ENCODE measurements at regions not wholly inside any gene's neighbourhood (a gene's known extent, or its start where the extent isn't known, plus 50 kb on each side); places are given as distances from the start of the nearest gene placed in this dataset.

DNA sequence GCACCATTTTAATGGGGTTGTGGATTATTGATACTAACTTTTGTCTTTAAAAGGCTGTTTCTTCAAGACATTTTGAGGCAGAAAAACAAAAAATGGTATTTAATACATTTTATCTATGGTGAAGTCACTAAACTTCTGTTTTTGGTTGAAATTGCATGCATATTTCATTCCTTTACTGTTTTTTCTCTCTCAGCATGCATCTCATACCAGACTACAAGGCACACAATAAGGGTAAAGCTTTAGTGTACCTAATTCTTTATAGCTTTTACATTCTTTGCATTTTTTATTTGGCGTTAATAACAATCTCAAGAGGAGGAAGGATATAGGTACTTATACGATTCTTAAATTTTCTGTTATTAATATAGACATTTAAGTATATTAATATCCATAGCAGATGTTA, 151.0 kb upstream of the DKK2 start:
- Histone ChIP-seq H2BK120ac (ENCODE audit: low read depth, low read length) (no peak overlapping the region), H4K20me1 (ENCODE audit: insufficient read depth, low read length) (no peaks in the 10 kb centered on the region), H2BK5ac (ENCODE audit: low read depth, low read length, poor library complexity, severe bottlenecking) (no peak overlapping the region), H3K79me1 (ENCODE audit: low read depth in 1 of 2, low read length in 2 of 2) (no peaks in the 10 kb centered on the region), H3K9me3 (ENCODE audit: control insufficient read depth, insufficient read depth, low read length) (no peaks in the 10 kb centered on the region), H4K5ac (ENCODE audit: low read depth, low read length) (no peak overlapping the region), H4K8ac (ENCODE audit: low read depth in 2 of 2, low read length in 2 of 2) (no peak overlapping the region), H2AFZ (replicated peaks; ENCODE audit: low read length, poor library complexity) (no peak overlapping the region), H3K4me1 (ENCODE audit: control insufficient read depth, insufficient read depth, low read length) (no peaks in the 10 kb centered on the region), H3K9me1 (ENCODE audit: insufficient read depth, low read length) (no peaks in the 10 kb centered on the region), H2AK9ac (replicated peaks; ENCODE audit: low read depth, low read length, poor library complexity) (no peak overlapping the region), H3K36me3 (ENCODE audit: control insufficient read depth, insufficient read depth, low read length) (no peaks in the 10 kb centered on the region), H3K56ac (ENCODE audit: extremely low read depth, insufficient read depth, low read length) (no peak overlapping the region), H3K14ac (replicated peaks; ENCODE audit: low read depth, low read length) (no peak overlapping the region), H3K9ac (ENCODE audit: low read depth, low read length) (no peak overlapping the region), H2BK20ac (ENCODE audit: low read depth, low read length) (no peak overlapping the region), H3K4me2 (ENCODE audit: low read depth, low read length) (no peak overlapping the region), H3K27me3 (ENCODE audit: control insufficient read depth, insufficient read depth, low read length) (0 out of 2 replicates have a peak, but pooled peaks cover 1% of the 10 kb centered on the region), H4K91ac (ENCODE audit: insufficient read depth, low read depth, low read length) (no peak overlapping the region), H3K23ac (ENCODE audit: low read depth, low read length) (no peak overlapping the region), H3K4me3 (ENCODE audit: insufficient read depth, low read depth, low read length) (no peak overlapping the region), H3K18ac (ENCODE audit: low read depth, low read length) (no peak overlapping the region), H3K27ac (ENCODE audit: insufficient read depth, low read length) (no peak overlapping the region), H2BK15ac (ENCODE audit: low read depth, low read length) (no peak overlapping the region), H3K4ac (ENCODE audit: low read depth, low read length) (no peak overlapping the region), H2AK5ac (ENCODE audit: low read depth, low read length) (no peak overlapping the region)
- intact Hi-C loops (cut with micrococcal nuclease) = no loop called here
- in situ Hi-C loops (cut with MboI; ENCODE audit: low sequenced_read_pairs) = no loop called here
- no TSS peak for BruUV-seq (replicated peaks)
- ChIA-PET CTCF (no interaction called here), POLR2A (ENCODE audit: unreplicated experiment) (no interaction called here)
- dilution Hi-C loops (cut with HindIII; ENCODE audit: low sequenced_read_pairs, unreplicated experiment) = no loop called here
- no peak for TF ChIP-seq CEBPB (IDR thresholded peaks at IDR 0.05; ENCODE audit: low read depth, low read length)
- TF ChIP-seq BHLHE40 (IDR thresholded peaks at IDR 0.05; ENCODE audit: low read depth, low read length) = no peak
- no peak for TF ChIP-seq RFX5 (IDR thresholded peaks at IDR 0.05; ENCODE audit: low read depth, low read length)
- TF ChIP-seq POLR2A (IDR thresholded peaks at IDR 0.05; ENCODE audit: low read depth, low read length) = no peak
- TF ChIP-seq NFE2L2 (IDR thresholded peaks at IDR 0.05; ENCODE audit: low read depth, low read length) = no peak
- no peak for TF ChIP-seq MAZ (IDR thresholded peaks at IDR 0.05; ENCODE audit: borderline replicate concordance, low read depth, low read length)
- TF ChIP-seq MXI1 (IDR thresholded peaks at IDR 0.05; ENCODE audit: borderline replicate concordance, low read depth, low read length) = no peak
- TF ChIP-seq FOS (IDR thresholded peaks at IDR 0.05; ENCODE audit: low read depth, low read length) = no peak
- TF ChIP-seq, protein P1, sequence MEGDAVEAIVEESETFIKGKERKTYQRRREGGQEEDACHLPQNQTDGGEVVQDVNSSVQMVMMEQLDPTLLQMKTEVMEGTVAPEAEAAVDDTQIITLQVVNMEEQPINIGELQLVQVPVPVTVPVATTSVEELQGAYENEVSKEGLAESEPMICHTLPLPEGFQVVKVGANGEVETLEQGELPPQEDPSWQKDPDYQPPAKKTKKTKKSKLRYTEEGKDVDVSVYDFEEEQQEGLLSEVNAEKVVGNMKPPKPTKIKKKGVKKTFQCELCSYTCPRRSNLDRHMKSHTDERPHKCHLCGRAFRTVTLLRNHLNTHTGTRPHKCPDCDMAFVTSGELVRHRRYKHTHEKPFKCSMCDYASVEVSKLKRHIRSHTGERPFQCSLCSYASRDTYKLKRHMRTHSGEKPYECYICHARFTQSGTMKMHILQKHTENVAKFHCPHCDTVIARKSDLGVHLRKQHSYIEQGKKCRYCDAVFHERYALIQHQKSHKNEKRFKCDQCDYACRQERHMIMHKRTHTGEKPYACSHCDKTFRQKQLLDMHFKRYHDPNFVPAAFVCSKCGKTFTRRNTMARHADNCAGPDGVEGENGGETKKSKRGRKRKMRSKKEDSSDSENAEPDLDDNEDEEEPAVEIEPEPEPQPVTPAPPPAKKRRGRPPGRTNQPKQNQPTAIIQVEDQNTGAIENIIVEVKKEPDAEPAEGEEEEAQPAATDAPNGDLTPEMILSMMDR (conservative IDR thresholded peaks at IDR 0.05; ENCODE audit: low read depth, low read length) = no peak
- no peak for TF ChIP-seq CHD1 (IDR thresholded peaks at IDR 0.05; ENCODE audit: low read depth, low read length)
- TF ChIP-seq SMC3 (IDR thresholded peaks at IDR 0.05; ENCODE audit: low read depth, low read length) = no peak
- no peak for TF ChIP-seq RCOR1 (IDR thresholded peaks at IDR 0.05; ENCODE audit: insufficient replicate concordance, low read length)
- TF ChIP-seq, protein P2, sequence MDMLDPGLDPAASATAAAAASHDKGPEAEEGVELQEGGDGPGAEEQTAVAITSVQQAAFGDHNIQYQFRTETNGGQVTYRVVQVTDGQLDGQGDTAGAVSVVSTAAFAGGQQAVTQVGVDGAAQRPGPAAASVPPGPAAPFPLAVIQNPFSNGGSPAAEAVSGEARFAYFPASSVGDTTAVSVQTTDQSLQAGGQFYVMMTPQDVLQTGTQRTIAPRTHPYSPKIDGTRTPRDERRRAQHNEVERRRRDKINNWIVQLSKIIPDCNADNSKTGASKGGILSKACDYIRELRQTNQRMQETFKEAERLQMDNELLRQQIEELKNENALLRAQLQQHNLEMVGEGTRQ (IDR thresholded peaks at IDR 0.05; ENCODE audit: low read depth, low read length) = no peak
- no peak for TF ChIP-seq ELK1 (IDR thresholded peaks at IDR 0.05; ENCODE audit: borderline replicate concordance, low read depth, low read length)
- no peak for TF ChIP-seq MAFK (IDR thresholded peaks at IDR 0.05; ENCODE audit: low read depth, low read length)
- DNase-seq (no peak), ATAC-seq (ENCODE audit: low read depth) (no peak)
- no CpG with 5 or more reads among the region's 2 CpGs for WGBS, 2 experiments (ENCODE audit: extremely low coverage in 2 of 2, insufficient read length in 1 of 2)
